ENCODE measurements at regions not wholly inside any gene's neighbourhood (a gene's known extent, or its start where the extent isn't known, plus 50 kb on each side); places are given as distances from the start of the nearest gene placed in this dataset.

GRCh38 chr14:98704441-98704840 lies 567.6 kb downstream of the BCL11B start (continued):
- TF ChIP-seq, protein P1, sequence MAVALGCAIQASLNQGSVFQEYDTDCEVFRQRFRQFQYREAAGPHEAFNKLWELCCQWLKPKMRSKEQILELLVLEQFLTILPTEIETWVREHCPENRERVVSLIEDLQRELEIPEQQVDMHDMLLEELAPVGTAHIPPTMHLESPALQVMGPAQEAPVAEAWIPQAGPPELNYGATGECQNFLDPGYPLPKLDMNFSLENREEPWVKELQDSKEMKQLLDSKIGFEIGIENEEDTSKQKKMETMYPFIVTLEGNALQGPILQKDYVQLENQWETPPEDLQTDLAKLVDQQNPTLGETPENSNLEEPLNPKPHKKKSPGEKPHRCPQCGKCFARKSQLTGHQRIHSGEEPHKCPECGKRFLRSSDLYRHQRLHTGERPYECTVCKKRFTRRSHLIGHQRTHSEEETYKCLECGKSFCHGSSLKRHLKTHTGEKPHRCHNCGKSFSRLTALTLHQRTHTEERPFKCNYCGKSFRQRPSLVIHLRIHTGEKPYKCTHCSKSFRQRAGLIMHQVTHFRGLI (tag by site-specific recombination; IDR thresholded peaks at IDR 0.05): no peak
- TF ChIP-seq, protein P2, sequence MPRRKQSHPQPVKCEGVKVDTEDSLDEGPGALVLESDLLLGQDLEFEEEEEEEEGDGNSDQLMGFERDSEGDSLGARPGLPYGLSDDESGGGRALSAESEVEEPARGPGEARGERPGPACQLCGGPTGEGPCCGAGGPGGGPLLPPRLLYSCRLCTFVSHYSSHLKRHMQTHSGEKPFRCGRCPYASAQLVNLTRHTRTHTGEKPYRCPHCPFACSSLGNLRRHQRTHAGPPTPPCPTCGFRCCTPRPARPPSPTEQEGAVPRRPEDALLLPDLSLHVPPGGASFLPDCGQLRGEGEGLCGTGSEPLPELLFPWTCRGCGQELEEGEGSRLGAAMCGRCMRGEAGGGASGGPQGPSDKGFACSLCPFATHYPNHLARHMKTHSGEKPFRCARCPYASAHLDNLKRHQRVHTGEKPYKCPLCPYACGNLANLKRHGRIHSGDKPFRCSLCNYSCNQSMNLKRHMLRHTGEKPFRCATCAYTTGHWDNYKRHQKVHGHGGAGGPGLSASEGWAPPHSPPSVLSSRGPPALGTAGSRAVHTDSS (tag by site-specific recombination; IDR thresholded peaks at IDR 0.05): no peak
- TF ChIP-seq ZNF776 (tag by site-specific recombination; IDR thresholded peaks at IDR 0.05; ENCODE audit: borderline replicate concordance) (no peak), REPIN1 (tag by site-specific recombination; IDR thresholded peaks at IDR 0.05; ENCODE audit: low read depth) (no peak)

GRCh38 chr14:98705871-98706300 lies 566.1 kb downstream of the BCL11B start:
- Histone ChIP-seq H3K27ac (ENCODE audit: extremely low read depth, low read depth, low read length) (no peak overlapping the region), H3K4me1 (ENCODE audit: control insufficient read depth, insufficient read depth, low read length) (no peaks in the 10 kb centered on the region), H3K9me3 (ENCODE audit: control insufficient read depth, insufficient read depth, low read depth, low read length) (no peaks in the 10 kb centered on the region), H3K4me3 (ENCODE audit: low read depth, low read length) (no peak overlapping the region), H3K36me3 (ENCODE audit: control insufficient read depth in 2 of 2, insufficient read depth in 1 of 2, low read length in 2 of 2) (no peaks in the 10 kb centered on the region)
- CTCF ChIA-PET: no interaction called here
- POLR2A ChIA-PET: no interaction called here
- TF ChIP-seq ZNF398 (tag by site-specific recombination; IDR thresholded peaks at IDR 0.05) (no peak), ZNF24 (tag by site-specific recombination; IDR thresholded peaks at IDR 0.05) (no peak), ZBTB20 (tag by site-specific recombination; IDR thresholded peaks at IDR 0.05) (no peak), ZNF639 (tag by site-specific recombination; IDR thresholded peaks at IDR 0.05) (no peak), ZNF596 (tag by site-specific recombination; IDR thresholded peaks at IDR 0.05) (no peak), ZNF514 (tag by site-specific recombination; IDR thresholded peaks at IDR 0.05) (no peak), ZNF26 (tag by site-specific recombination; IDR thresholded peaks at IDR 0.05) (no peak), ZNF23 (tag by site-specific recombination; IDR thresholded peaks at IDR 0.05; ENCODE audit: borderline replicate concordance) (no peak), ZNF529 (tag by site-specific recombination; IDR thresholded peaks at IDR 0.05; ENCODE audit: insufficient replicate concordance) (no peak), HOXD13 (CRISPR knock-in tag; IDR thresholded peaks at IDR 0.05; ENCODE audit: borderline replicate concordance) (no peak), ZNF239 (tag by site-specific recombination; IDR thresholded peaks at IDR 0.05) (no peak), ZNF248 (tag by site-specific recombination; IDR thresholded peaks at IDR 0.05) (no peak)
- TF ChIP-seq, protein P3, sequence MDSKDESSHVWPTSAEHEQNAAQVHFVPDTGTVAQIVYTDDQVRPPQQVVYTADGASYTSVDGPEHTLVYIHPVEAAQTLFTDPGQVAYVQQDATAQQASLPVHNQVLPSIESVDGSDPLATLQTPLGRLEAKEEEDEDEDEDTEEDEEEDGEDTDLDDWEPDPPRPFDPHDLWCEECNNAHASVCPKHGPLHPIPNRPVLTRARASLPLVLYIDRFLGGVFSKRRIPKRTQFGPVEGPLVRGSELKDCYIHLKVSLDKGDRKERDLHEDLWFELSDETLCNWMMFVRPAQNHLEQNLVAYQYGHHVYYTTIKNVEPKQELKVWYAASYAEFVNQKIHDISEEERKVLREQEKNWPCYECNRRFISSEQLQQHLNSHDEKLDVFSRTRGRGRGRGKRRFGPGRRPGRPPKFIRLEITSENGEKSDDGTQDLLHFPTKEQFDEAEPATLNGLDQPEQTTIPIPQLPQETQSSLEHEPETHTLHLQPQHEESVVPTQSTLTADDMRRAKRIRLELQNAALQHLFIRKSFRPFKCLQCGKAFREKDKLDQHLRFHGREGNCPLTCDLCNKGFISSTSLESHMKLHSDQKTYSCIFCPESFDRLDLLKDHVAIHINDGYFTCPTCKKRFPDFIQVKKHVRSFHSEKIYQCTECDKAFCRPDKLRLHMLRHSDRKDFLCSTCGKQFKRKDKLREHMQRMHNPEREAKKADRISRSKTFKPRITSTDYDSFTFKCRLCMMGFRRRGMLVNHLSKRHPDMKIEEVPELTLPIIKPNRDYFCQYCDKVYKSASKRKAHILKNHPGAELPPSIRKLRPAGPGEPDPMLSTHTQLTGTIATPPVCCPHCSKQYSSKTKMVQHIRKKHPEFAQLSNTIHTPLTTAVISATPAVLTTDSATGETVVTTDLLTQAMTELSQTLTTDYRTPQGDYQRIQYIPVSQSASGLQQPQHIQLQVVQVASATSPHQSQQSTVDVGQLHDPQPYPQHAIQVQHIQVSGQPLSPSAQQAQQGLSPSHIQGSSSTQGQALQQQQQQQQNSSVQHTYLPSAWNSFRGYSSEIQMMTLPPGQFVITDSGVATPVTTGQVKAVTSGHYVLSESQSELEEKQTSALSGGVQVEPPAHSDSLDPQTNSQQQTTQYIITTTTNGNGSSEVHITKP (tag by site-specific recombination; IDR thresholded peaks at IDR 0.05): no peak
- TF ChIP-seq, protein P4, sequence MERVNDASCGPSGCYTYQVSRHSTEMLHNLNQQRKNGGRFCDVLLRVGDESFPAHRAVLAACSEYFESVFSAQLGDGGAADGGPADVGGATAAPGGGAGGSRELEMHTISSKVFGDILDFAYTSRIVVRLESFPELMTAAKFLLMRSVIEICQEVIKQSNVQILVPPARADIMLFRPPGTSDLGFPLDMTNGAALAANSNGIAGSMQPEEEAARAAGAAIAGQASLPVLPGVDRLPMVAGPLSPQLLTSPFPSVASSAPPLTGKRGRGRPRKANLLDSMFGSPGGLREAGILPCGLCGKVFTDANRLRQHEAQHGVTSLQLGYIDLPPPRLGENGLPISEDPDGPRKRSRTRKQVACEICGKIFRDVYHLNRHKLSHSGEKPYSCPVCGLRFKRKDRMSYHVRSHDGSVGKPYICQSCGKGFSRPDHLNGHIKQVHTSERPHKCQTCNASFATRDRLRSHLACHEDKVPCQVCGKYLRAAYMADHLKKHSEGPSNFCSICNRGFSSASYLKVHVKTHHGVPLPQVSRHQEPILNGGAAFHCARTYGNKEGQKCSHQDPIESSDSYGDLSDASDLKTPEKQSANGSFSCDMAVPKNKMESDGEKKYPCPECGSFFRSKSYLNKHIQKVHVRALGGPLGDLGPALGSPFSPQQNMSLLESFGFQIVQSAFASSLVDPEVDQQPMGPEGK (tag by site-specific recombination; IDR thresholded peaks at IDR 0.05): no peak
- TF ChIP-seq, protein P5, sequence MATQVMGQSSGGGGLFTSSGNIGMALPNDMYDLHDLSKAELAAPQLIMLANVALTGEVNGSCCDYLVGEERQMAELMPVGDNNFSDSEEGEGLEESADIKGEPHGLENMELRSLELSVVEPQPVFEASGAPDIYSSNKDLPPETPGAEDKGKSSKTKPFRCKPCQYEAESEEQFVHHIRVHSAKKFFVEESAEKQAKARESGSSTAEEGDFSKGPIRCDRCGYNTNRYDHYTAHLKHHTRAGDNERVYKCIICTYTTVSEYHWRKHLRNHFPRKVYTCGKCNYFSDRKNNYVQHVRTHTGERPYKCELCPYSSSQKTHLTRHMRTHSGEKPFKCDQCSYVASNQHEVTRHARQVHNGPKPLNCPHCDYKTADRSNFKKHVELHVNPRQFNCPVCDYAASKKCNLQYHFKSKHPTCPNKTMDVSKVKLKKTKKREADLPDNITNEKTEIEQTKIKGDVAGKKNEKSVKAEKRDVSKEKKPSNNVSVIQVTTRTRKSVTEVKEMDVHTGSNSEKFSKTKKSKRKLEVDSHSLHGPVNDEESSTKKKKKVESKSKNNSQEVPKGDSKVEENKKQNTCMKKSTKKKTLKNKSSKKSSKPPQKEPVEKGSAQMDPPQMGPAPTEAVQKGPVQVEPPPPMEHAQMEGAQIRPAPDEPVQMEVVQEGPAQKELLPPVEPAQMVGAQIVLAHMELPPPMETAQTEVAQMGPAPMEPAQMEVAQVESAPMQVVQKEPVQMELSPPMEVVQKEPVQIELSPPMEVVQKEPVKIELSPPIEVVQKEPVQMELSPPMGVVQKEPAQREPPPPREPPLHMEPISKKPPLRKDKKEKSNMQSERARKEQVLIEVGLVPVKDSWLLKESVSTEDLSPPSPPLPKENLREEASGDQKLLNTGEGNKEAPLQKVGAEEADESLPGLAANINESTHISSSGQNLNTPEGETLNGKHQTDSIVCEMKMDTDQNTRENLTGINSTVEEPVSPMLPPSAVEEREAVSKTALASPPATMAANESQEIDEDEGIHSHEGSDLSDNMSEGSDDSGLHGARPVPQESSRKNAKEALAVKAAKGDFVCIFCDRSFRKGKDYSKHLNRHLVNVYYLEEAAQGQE (tag by site-specific recombination; IDR thresholded peaks at IDR 0.05): no peak
